ENCODE measurements at regions not wholly inside any gene's neighbourhood (a gene's known extent, or its start where the extent isn't known, plus 50 kb on each side); places are given as distances from the start of the nearest gene placed in this dataset.

DNA sequence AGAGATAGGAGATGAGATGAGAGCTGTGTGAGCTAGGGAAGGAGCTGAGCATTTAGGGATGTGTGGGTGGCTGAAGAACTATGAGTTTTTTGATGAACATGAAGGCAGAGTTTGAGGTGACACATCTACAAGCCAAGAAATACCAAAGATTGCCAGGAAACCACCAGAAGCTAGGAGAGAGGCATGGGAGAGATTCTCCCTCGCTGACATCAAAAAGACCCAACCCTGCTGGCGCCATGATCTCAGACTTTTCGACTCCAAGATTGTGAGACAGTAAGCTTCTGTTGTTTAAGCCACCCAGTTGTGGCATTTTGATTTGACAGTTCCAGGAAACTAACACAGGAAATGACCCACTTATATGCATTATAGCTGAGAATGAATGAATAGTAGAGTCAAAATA, 790.9 kb downstream of the TFAP2A start:
- DNase-seq: no peak
- no peaks in the 10 kb centered on the region for H3K4me1 Mint-ChIP-seq
- intact Hi-C loops (cut with DNase I, micrococcal nuclease): no loop called here
- H3K4me3 Mint-ChIP-seq: no peak overlapping the region
- no peak overlapping the region for H3K27ac Mint-ChIP-seq
- no peaks in the 10 kb centered on the region for H3K36me3 Mint-ChIP-seq (ENCODE audit: low read depth)
- POLR2A ChIA-PET: no interaction called here
- H3K9me3 Mint-ChIP-seq (ENCODE audit: low read depth): peaks cover 6% of the 10 kb centered on the region
- no peaks in the 10 kb centered on the region for H3K27me3 Mint-ChIP-seq
- CTCF ChIA-PET: no interaction called here
- no peak for ATAC-seq

DNA sequence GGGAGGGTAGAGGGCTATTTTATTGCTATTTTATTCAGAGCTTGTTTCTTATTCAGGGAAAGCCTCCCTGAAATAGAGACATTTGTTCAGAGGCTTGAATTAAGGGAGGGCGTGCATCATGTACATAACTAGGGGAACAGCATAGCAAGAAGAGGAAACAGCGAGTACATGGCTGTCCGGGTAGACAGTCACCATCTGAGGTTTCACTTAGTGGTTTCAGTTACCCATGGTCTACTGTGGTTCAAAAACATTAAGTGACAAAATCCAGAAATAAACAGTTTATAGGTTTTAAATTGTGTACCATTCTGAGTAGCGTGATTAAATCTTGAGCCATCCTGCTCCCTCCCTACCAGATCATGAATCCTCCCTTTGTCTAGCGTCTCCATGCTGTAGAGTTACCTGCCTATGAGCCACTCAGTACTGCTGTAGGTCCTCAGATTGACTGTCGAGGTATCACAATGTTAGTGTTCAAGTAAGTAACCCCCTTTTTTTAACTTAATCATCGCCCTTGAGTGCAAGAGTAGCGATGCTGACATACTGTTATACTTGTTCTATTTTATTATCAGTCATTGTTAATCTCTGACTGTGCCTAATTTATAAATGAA, 791.5 kb downstream of the TFAP2A start:
- Mint-ChIP-seq H3K36me3 (ENCODE audit: low read depth) (no peaks in the 10 kb centered on the region), H3K27ac (no peak overlapping the region), H3K27me3 (no peaks in the 10 kb centered on the region), H3K4me1 (no peaks in the 10 kb centered on the region), H3K9me3 (ENCODE audit: low read depth) (peaks cover 3% of the 10 kb centered on the region), H3K4me3 (no peak overlapping the region)
- ChIA-PET CTCF (no interaction called here), POLR2A (no interaction called here)
- DNase-seq: no peak
- ATAC-seq: no peak
- intact Hi-C loops (cut with DNase I, micrococcal nuclease): no loop called here

DNA sequence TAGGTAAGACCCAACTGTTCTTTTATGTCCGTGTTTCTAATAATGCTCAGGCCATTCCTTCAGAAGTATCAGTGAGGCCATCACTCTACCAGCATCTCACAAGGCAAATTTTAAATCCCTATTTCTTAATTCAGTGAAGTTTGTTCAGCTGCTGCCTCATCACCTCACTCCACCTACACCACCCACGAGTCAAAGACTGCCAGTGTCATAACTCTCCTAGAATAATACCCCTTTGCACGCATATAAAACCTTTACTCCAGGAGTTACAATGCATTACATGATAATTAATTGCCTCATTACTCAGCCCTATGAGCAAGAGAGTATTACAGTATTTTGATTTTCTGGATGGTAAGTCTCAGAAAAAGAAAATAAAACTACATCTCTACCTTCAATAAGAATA, 793.6 kb downstream of the TFAP2A start:
- no peak overlapping the region for H3K27ac Mint-ChIP-seq
- ChIA-PET CTCF (interaction anchor here (0.6 kb wide), 2 partner anchors 25 to 465 kb away, joined by 3 read pairs; no protein-coding TSS in a partner anchor), POLR2A (no interaction called here)
- H3K27me3 Mint-ChIP-seq: no peaks in the 10 kb centered on the region
- H3K9me3 Mint-ChIP-seq (ENCODE audit: low read depth): peaks cover 3% of the 10 kb centered on the region
- no peaks in the 10 kb centered on the region for H3K36me3 Mint-ChIP-seq (ENCODE audit: low read depth)
- DNase-seq: no peak
- no peaks in the 10 kb centered on the region for H3K4me1 Mint-ChIP-seq
- no peak for ATAC-seq
- intact Hi-C loops (cut with DNase I, micrococcal nuclease): no loop called here
- H3K4me3 Mint-ChIP-seq: no peak overlapping the region

DNA sequence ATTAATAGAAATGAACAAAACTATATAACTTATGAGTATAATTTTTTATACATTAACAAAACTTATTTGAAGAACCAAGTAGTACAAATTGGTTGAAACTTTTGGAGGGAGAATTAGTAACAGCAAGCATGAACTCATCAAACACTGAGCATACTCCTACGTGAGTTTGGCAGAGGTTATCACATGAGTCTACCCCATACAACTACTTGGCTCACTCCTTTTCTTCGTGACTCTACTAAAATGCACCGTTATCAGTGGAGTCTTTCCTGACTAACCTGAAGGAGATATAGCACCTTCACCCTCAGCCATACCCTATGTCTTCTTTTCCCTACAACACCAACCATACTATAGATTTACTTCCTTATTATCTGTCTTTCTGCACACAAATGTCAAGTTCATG, 794.2 kb downstream of the TFAP2A start:
- DNase-seq: no peak
- H3K4me1 Mint-ChIP-seq: no peaks in the 10 kb centered on the region
- peaks cover 3% of the 10 kb centered on the region for H3K9me3 Mint-ChIP-seq (ENCODE audit: low read depth)
- ChIA-PET POLR2A (no interaction called here), CTCF (no interaction called here)
- no peak overlapping the region for H3K27ac Mint-ChIP-seq
- H3K36me3 Mint-ChIP-seq (ENCODE audit: low read depth): no peaks in the 10 kb centered on the region
- no peaks in the 10 kb centered on the region for H3K27me3 Mint-ChIP-seq
- no peak for ATAC-seq
- intact Hi-C loops (cut with DNase I, micrococcal nuclease): no loop called here
- no peak overlapping the region for H3K4me3 Mint-ChIP-seq

DNA sequence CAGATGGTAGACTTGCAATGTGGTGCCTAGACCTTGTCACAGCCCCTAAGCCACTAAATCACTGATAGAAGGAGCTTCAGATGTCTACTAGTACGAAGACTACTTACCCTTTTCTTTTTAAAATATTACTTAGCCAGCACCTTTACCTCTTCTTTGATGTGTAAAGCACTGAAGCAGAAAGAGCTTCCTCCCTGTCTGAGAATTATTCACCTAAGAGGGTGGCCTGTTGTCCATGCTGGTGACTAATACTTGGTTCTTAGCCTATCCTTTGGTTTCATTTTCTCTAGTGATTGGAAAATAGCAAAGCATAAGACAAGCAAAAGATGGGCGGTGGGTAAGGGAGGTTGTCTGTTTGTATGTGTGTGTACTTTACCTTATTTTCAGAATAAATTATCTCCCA, 794.6 kb downstream of the TFAP2A start:
- CTCF ChIA-PET: no interaction called here

DNA sequence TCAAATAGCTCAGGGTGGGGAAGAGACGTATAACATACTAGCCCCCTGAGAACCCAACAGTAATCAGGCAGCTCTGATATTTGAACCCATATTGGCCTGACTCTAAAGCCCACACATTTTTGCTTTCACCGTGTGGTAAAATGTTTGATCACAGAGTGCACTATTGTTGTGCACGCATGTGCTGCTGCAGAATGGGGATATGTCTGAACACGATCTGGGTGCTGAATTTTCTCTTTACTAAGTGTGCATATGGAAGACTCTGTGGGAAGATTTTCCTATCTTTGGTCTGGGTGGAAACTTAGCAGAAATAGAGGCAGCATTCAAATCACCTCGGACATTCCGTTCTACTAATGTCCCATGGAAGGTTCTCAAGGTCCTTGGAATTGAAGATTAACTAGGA, 800.1 kb downstream of the TFAP2A start:
- H3K9me3 Mint-ChIP-seq (ENCODE audit: low read depth): no peaks in the 10 kb centered on the region
- ChIA-PET CTCF (no interaction called here), POLR2A (no interaction called here)
- intact Hi-C loops (cut with DNase I, micrococcal nuclease): no loop called here
- DNase-seq (no peak), ATAC-seq (no peak)
- no peak overlapping the region for H3K27ac Mint-ChIP-seq
- H3K27me3 Mint-ChIP-seq: no peaks in the 10 kb centered on the region
- no peaks in the 10 kb centered on the region for H3K36me3 Mint-ChIP-seq (ENCODE audit: low read depth)
- no peaks in the 10 kb centered on the region for H3K4me1 Mint-ChIP-seq
- H3K4me3 Mint-ChIP-seq: no peak overlapping the region

More for the DNA sequence above, 794.6 kb downstream of the TFAP2A start:
- Mint-ChIP-seq H3K27me3 (no peaks in the 10 kb centered on the region), H3K36me3 (ENCODE audit: low read depth) (no peaks in the 10 kb centered on the region), H3K27ac (no peak overlapping the region), H3K4me1 (no peaks in the 10 kb centered on the region), H3K4me3 (no peak overlapping the region), H3K9me3 (ENCODE audit: low read depth) (peaks cover 3% of the 10 kb centered on the region)
- POLR2A ChIA-PET: no interaction called here
- intact Hi-C loops (cut with DNase I, micrococcal nuclease): no loop called here
- no peak for DNase-seq
- ATAC-seq: no peak

DNA sequence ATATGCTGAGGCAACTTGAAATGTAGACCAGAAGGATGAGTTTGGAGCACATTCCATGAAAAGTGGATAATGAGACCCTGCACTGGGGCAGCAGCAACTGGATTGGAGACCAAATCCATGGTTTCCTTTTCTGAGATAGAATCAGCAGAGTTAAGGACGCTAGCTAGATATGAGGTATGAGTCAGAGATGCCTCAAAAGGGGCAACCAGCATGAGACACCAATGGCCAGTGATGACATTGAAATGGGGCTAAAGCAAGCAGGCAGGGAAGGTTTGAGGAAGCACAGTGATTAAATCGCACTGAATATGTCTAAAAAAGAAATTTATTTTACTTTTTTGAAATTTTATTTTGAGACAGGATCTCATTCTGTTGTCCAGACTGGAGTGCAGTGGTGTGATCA, 802.4 kb downstream of the TFAP2A start:
- no peaks in the 10 kb centered on the region for H3K9me3 Mint-ChIP-seq (ENCODE audit: low read depth)
- H3K4me1 Mint-ChIP-seq: no peaks in the 10 kb centered on the region
- ATAC-seq: no peak
- POLR2A ChIA-PET: no interaction called here
- H3K27ac Mint-ChIP-seq: no peak overlapping the region
- H3K4me3 Mint-ChIP-seq: no peak overlapping the region
- no peak for DNase-seq
- no peaks in the 10 kb centered on the region for H3K36me3 Mint-ChIP-seq (ENCODE audit: low read depth)
- no peaks in the 10 kb centered on the region for H3K27me3 Mint-ChIP-seq
- CTCF ChIA-PET: no interaction called here
- intact Hi-C loops (cut with DNase I, micrococcal nuclease): no loop called here

DNA sequence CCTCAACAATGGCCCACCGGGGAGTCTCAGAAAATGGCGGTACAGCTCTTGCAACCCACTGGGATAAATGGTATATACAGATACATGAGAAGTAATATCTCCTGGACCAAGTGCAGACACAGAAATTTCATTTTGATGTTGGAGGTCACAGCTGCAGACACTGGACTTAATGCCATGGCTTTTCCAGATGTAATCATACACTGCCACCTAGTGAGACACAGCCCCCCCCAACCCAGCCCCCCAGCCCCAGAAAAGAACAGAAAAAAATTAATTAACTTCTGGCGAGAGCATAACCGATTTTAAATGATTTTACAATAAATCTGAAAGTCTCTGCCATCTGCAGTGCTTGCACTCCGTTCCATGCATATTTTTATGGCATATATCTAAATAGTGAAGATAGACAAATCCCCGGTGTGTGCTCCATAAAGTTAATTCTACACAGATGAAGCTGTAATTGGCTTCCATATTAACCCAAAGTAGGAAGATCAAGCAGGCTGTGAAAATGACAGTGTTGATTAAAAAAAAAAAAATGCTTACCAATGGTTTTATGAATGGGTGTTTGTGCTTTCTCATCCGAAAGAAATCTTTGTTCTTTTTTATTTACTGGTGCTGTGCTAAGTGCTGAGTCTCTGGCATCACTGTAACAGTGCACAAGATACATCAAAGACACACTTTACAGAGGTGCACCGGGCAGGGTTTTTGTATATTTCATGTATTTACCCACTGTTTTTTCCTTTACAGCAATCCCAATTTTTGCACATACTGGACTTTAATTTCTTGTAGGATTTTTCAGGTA, 804.1 kb downstream of the TFAP2A start:
- no peak overlapping the region for H3K4me3 Mint-ChIP-seq
- H3K27ac Mint-ChIP-seq: no peak overlapping the region
- H3K36me3 Mint-ChIP-seq (ENCODE audit: low read depth): no peaks in the 10 kb centered on the region
- DNase-seq (no peak), ATAC-seq (no peak)
- H3K4me1 Mint-ChIP-seq: no peaks in the 10 kb centered on the region
- ChIA-PET CTCF (no interaction called here), POLR2A (no interaction called here)
- H3K27me3 Mint-ChIP-seq: no peaks in the 10 kb centered on the region
- no peaks in the 10 kb centered on the region for H3K9me3 Mint-ChIP-seq (ENCODE audit: low read depth)
- intact Hi-C loops (cut with DNase I, micrococcal nuclease): no loop called here

DNA sequence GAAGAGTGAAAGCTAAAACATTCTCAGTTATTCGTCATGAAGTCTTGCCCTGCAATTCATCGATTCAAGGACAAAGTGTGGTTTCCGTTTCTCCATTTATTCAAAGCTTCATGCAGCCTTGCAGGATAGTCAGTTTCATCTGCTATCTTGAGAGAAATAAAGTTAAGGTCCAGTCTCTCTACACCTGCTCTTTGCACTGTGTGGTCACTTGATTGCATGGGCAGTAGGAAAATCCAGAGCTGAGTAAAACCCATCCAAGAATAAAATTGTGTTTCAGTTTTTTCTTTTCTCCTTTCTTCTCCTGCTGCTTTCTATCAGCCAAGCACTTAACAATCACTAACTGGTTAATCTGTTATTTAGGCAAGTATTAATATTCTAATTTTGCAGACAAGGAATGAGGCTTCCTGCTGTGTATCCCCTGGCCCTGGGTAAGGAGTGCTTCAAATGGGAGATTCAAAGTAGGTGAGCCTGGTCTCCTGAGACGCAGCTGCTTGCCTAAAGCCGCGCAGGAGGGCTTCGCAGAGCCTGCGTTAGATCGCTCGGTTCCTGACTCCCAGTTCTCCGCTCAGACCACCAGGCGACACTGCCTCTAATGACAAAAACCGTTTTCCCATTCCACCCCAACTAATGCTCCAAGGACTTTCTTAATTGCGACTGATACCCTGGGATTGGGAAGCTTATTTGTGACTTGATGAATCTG, 808.3 kb downstream of the TFAP2A start:
- Mint-ChIP-seq H3K4me1 (no peaks in the 10 kb centered on the region), H3K36me3 (ENCODE audit: low read depth) (no peaks in the 10 kb centered on the region), H3K4me3 (no peak overlapping the region), H3K27ac (no peak overlapping the region), H3K9me3 (ENCODE audit: low read depth) (no peaks in the 10 kb centered on the region), H3K27me3 (no peaks in the 10 kb centered on the region)
- ATAC-seq: no peak
- intact Hi-C loops (cut with DNase I, micrococcal nuclease): no loop called here
- POLR2A ChIA-PET: no interaction called here
- CTCF ChIA-PET: no interaction called here
- DNase-seq: no peak

DNA sequence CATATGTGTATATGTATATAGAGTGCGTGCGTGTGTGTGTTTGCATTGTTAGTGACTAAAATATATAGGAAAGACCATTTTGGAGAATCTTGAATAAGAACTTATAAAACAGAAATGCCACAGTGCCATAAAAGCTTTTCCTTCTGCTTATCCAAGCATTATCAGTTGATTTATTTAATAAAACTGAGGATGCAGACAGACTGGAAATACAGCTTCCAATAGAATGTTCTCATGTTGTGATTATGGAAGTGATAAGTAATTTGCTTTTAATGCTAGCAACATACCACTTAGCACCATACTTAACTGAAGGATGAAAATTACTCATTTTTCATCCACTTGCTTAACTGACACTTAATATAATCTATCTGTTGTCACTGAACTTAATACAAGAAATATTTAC, 820.1 kb downstream of the TFAP2A start:
- no peaks in the 10 kb centered on the region for H3K27me3 Mint-ChIP-seq
- H3K36me3 Mint-ChIP-seq (ENCODE audit: low read depth): no peaks in the 10 kb centered on the region
- intact Hi-C loops (cut with DNase I, micrococcal nuclease): no loop called here
- DNase-seq (no peak), ATAC-seq (no peak)
- CTCF ChIA-PET: no interaction called here
- H3K4me1 Mint-ChIP-seq: no peaks in the 10 kb centered on the region
- H3K4me3 Mint-ChIP-seq: no peak overlapping the region
- no peaks in the 10 kb centered on the region for H3K9me3 Mint-ChIP-seq (ENCODE audit: low read depth)
- H3K27ac Mint-ChIP-seq: no peak overlapping the region
- POLR2A ChIA-PET: no interaction called here

DNA sequence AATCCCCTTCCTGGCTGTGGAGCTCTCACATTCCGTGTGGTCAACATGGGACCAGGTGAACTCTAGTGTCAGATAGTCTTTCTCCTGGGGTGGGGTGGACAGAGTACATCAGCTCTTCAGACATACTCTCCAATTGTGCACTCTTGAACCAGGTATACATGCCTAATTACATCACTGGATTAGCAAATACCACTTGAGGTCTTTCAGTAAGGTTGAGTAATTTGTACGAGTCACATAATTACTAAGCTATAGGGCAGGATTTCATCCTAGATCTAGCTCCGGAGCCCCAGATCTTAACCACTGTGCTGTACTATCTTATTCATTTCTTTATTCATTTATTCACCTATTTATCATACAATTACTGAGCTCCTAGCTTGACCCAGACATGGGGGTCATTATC, 821.3 kb downstream of the TFAP2A start:
- Mint-ChIP-seq H3K4me1 (no peaks in the 10 kb centered on the region), H3K4me3 (no peak overlapping the region), H3K27ac (no peak overlapping the region), H3K36me3 (ENCODE audit: low read depth) (no peaks in the 10 kb centered on the region), H3K27me3 (no peaks in the 10 kb centered on the region), H3K9me3 (ENCODE audit: low read depth) (no peaks in the 10 kb centered on the region)
- no peak for DNase-seq
- no peak for ATAC-seq
- POLR2A ChIA-PET: no interaction called here
- CTCF ChIA-PET: no interaction called here
- intact Hi-C loops (cut with DNase I, micrococcal nuclease): no loop called here

DNA sequence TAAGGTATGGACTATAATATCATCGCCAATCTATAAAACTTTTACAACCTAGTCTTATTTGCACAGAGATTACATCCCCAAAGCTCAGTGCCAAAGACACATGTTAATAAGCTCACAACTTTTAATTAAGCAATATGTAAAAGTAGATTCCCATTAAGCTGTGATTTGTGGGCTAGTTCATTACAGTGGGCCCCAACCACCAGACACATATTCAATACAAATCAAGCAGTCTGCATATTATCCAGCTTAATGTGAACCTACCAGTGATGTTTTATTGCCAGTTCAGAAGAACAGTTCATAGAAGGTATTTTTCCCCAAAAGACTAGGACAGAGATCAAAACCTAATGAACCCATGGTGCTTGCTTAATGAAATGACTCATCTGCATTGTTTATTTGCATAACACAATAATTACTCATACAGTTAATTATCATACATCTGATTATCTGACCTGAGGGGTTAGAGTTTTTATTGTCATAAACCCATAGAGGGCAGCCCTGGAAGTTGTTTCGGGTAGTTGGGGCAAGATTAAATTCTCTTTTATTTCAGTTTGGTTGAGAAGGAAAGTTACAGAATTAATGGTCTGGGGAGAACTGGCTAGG, 831.0 kb downstream of the TFAP2A start:
- Mint-ChIP-seq H3K9me3 (ENCODE audit: low read depth) (no peaks in the 10 kb centered on the region), H3K36me3 (ENCODE audit: low read depth) (no peaks in the 10 kb centered on the region), H3K4me3 (no peak overlapping the region), H3K4me1 (no peaks in the 10 kb centered on the region), H3K27ac (no peak overlapping the region), H3K27me3 (peaks cover 7% of the 10 kb centered on the region)
- ChIA-PET POLR2A (no interaction called here), CTCF (no interaction called here)
- ATAC-seq (no peak), DNase-seq (no peak)
- intact Hi-C loops (cut with DNase I, micrococcal nuclease): no loop called here
